Fibroblast of pulmonary artery (primary cell): ENCODE measurements at regions not wholly inside any gene's neighbourhood (a gene's known extent, or its start where the extent isn't known, plus 50 kb on each side); places are given as distances from the start of the nearest gene placed in this dataset.

ENCODE experiments used
- DNase-seq: peaks from one replicate; pipeline ENCODE4 v3.0.0-alpha.2; 2010; ENCODE audit warnings: low read depth
- H3K4me3 ChIP-seq: replicated peaks from 2 replicates; pipeline ENCODE4 v1.5.1; 2011; ENCODE audit warnings: low read depth, mild to moderate bottlenecking, control low read depth, low read length, moderate library complexity
- TF ChIP-seq, protein P1 (sequence below): IDR thresholded peaks from 2 replicates; pipeline ENCODE4 v1.5.1; 2011; ENCODE audit warnings: mild to moderate bottlenecking, control low read depth, low read length, inconsistent platforms; ENCODE audit errors: missing control alignments

DNA sequence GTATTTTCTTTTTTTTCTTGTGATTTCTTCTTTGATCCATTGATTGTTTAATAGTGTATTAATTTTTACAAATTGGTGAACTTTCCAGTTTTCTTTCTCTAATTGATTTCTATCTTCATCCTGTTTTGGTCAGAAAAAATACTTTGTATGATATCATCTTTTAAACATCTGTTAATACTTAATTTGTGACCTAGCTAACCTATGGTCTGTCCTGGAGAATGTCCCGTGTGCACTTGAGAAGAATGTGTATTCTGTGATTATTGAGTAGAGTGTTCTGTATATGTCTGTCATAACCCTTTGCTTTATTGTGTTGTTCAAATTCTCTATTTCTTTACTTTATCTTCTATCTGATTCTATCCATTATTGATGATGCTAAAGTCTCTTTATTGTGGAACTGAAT, 65.8 kb upstream of the ZEB1 start:
- DNase-seq, result no peak
- H3K4me3 ChIP-seq, result no peak overlapping the region
- TF ChIP-seq, protein P1, sequence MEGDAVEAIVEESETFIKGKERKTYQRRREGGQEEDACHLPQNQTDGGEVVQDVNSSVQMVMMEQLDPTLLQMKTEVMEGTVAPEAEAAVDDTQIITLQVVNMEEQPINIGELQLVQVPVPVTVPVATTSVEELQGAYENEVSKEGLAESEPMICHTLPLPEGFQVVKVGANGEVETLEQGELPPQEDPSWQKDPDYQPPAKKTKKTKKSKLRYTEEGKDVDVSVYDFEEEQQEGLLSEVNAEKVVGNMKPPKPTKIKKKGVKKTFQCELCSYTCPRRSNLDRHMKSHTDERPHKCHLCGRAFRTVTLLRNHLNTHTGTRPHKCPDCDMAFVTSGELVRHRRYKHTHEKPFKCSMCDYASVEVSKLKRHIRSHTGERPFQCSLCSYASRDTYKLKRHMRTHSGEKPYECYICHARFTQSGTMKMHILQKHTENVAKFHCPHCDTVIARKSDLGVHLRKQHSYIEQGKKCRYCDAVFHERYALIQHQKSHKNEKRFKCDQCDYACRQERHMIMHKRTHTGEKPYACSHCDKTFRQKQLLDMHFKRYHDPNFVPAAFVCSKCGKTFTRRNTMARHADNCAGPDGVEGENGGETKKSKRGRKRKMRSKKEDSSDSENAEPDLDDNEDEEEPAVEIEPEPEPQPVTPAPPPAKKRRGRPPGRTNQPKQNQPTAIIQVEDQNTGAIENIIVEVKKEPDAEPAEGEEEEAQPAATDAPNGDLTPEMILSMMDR, result no peak

DNA sequence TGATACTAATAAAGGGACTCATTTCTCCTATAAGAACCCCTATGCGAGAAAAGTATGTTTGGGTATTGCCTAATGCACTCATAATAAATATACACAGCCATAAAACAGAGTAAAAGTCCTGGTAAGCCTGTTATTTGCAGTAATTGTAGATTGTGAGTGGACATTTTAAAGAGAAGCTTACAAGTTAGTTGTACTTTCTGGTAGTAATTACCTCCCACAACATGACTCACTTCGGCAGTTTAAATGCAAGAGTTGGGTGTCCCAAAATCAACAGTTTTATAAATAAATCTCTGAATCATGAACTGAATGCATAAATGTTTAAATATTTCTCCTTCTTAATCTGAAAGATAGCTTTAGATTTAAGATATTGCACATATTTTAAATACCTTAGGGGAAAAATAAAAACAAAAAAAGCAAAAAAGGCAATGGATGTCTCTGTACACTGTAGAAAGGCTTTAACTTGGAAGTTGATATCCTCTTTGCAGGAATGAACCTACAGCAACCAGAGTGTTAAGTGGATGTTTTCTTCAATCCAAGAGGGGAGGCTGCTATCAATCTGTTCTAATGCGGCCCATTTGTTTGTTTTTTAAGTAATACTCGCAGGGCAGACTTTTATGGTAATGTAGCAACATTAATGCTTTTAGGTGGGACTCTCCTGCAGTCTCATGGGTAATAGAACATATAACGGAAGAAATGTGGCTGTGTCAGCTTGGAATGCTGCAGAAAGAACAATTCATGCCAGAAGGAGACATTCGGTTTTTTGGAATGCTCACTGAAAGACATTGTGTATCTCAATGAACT, 57.3 kb upstream of the ZEB1 start:
- no peak overlapping the region for H3K4me3 ChIP-seq
- TF ChIP-seq, protein P1, result no peak
- peak; percentile 66 for DNase-seq

DNA sequence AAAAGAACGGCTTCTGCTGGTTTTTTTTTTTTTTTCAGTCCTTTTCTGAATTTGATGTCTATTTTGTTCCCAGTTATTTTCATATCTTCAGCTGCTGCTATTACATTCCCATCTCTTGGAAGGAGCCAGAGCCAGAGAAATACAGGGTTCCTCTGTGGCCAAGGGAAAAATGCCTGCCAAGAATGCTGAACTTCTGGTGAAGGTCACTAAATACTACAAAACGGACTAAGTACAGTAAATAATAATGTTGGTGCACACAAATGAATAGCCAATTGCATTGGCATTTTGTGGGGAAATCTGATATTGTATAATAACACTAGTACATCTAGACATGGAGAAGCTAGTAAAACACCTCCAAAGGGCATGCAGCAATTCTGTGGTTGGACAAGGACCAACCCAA, 56.3 kb upstream of the ZEB1 start:
- TF ChIP-seq, protein P1, result no peak
- no peak overlapping the region for H3K4me3 ChIP-seq
- DNase-seq, result peak; percentile 79

DNA sequence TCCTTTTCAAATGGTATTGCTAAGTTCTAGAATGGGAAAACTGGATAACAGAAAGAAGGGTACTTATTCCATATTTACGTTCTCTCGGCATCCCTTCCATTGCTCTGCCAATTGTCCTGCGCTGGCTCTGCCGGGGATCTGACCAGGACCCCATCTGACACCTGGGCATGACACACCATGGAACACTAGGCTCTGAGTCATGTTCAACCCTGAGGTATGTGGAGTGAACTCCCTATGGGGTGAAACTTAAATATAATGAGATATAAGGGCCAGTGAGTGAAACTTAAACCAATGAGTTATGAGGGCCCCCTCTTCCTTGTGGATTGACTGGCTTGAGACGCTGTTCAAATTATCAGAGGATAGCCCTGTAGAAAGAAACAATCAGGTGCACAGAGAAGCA, 55.1 kb upstream of the ZEB1 start:
- no peak overlapping the region for H3K4me3 ChIP-seq
- TF ChIP-seq, protein P1, result no peak
- no peak for DNase-seq

DNA sequence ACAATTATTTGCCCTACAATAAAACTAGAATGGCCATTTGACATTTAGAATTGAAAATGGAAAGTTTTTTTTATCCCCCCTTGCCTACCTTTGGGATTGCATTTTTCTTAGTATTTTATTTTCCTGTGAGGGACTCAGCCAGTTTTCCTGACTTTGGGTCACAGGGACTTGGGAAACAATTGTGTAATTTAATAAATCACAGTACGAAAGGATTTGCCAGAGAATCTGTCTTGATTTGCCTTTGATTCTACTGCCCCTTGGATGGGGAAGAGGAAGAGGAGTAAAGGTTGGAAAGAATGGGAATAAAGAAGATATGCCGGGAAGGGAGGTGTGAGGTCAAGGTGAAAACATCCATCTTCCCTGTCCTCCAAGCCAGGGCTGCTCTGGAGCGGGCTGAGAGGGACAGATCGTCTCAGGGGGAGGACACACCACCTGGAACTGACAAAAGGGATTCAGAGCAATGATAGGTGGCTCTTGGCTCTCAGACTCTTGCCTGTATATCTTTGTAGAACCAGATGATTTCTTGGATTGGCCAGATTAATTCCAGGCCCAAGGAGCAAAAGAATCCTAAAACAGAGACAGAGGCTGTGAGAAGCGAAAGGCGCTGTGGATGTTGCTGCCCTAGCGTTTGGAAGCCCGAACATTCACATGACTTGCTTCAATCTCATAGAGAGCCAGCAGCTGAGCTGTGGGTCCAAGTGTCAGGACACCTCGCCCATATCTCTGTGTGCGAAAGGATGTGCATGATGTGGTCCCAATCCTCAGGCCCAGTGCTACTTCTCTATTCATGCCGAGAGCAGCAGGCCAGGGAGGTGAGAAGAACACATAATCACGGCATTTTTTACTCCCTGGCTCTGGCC, 50.3 kb upstream of the ZEB1 start:
- no peak overlapping the region for H3K4me3 ChIP-seq
- DNase-seq, result no peak
- TF ChIP-seq, protein P1, result no peak
